Fibroblast of skin of left quadriceps (primary cell): ENCODE measurements at regions not wholly inside any gene's neighbourhood (a gene's known extent, or its start where the extent isn't known, plus 50 kb on each side); places are given as distances from the start of the nearest gene placed in this dataset.
"Not testable (repeated sequence)": the region's sequence is repeated elsewhere in the genome, so short reads cannot be mapped to it uniquely, and the experiment has no call there.

Experiments
- DNase-seq, 2 experiments: peaks; one replicate each; pipeline ENCODE4 v3.0.0-alpha.2; 2013; ENCODE audit warnings: low read depth in 2 of 2

- DNase-seq: no peak
Measured at GRCh38 chr2:56021136-56021474, 97.5 kb upstream of the EFEMP1 start.

GRCh38 chr2:56021579-56021978 lies 98.0 kb upstream of the EFEMP1 start:
- DNase-seq: no peak

- no peak for DNase-seq
Measured at GRCh38 chr2:56025469-56026193, 102.0 kb upstream of the EFEMP1 start.

- DNase-seq: no peak
Measured at GRCh38 chr2:56026828-56027227, 103.2 kb upstream of the EFEMP1 start.

- DNase-seq: no peak
Measured at GRCh38 chr2:56030062-56030461, 106.5 kb upstream of the EFEMP1 start.

- DNase-seq: no peak
Measured at GRCh38 chr2:56030901-56031300, 107.3 kb upstream of the EFEMP1 start.

GRCh38 chr2:56034258-56034657 lies 110.7 kb upstream of the EFEMP1 start:
- DNase-seq: no peak

GRCh38 chr2:56040189-56040588 lies 116.6 kb upstream of the EFEMP1 start:
- no peak for DNase-seq

- no peak for DNase-seq
Measured at GRCh38 chr2:56040834-56041233, 117.3 kb upstream of the EFEMP1 start.

- no peak for DNase-seq
Measured at GRCh38 chr2:56047136-56047535, 123.6 kb upstream of the EFEMP1 start.

GRCh38 chr2:56049233-56049845 lies 125.8 kb upstream of the EFEMP1 start:
- DNase-seq: no peak

- no peak for DNase-seq
Measured at GRCh38 chr2:56053679-56054078, 130.1 kb upstream of the EFEMP1 start.

GRCh38 chr2:56055405-56055804 lies 128.4 kb upstream of the CCDC85A start:
- DNase-seq: no peak

GRCh38 chr2:56061327-56061726 lies 122.5 kb upstream of the CCDC85A start:
- DNase-seq: not testable (repeated sequence)

- DNase-seq: no peak
Measured at GRCh38 chr2:56068746-56069145, 115.0 kb upstream of the CCDC85A start.

GRCh38 chr2:56077359-56077915 lies 106.4 kb upstream of the CCDC85A start:
- DNase-seq: no peak

GRCh38 chr2:56082665-56083064 lies 101.1 kb upstream of the CCDC85A start:
- no peak for DNase-seq

- DNase-seq: no peak
Measured at GRCh38 chr2:56084111-56084901, 99.5 kb upstream of the CCDC85A start.

- no peak for DNase-seq
Measured at GRCh38 chr2:56086336-56086735, 97.5 kb upstream of the CCDC85A start.

GRCh38 chr2:56088411-56088810 lies 95.4 kb upstream of the CCDC85A start:
- no peak for DNase-seq

- DNase-seq: no peak
Measured at GRCh38 chr2:56089931-56090330, 93.9 kb upstream of the CCDC85A start.

- DNase-seq: no peak
Measured at GRCh38 chr2:56099963-56100362, 83.8 kb upstream of the CCDC85A start.
